ENCODE measurements at regions not wholly inside any gene's neighbourhood (a gene's known extent, or its start where the extent isn't known, plus 50 kb on each side); places are given as distances from the start of the nearest gene placed in this dataset.

- DNase-seq (ENCODE audit: low read depth): no peak
Observed at GRCh38 chr1:163406772-163407171, 85.0 kb downstream of the NUF2 start.

GRCh38 chr1:163408262-163408661 lies 86.5 kb downstream of the NUF2 start:
- no peak for DNase-seq (ENCODE audit: low read depth)

- peak; percentile 21 for DNase-seq (ENCODE audit: low read depth)
Observed at GRCh38 chr1:163410073-163410999, 88.6 kb downstream of the NUF2 start.

- DNase-seq (ENCODE audit: low read depth): no peak
Observed at GRCh38 chr1:163412221-163412620, 90.5 kb downstream of the NUF2 start.

GRCh38 chr1:163414778-163415177 lies 93.0 kb downstream of the NUF2 start:
- DNase-seq (ENCODE audit: low read depth): no peak

GRCh38 chr1:163421701-163422100 lies 99.9 kb downstream of the NUF2 start:
- no peak for DNase-seq (ENCODE audit: low read depth)

GRCh38 chr1:163422738-163423404 lies 101.1 kb downstream of the NUF2 start:
- DNase-seq (ENCODE audit: low read depth): no peak

GRCh38 chr1:163426505-163427251 lies 104.9 kb downstream of the NUF2 start:
- DNase-seq (ENCODE audit: low read depth): no peak

- DNase-seq (ENCODE audit: low read depth): no peak
Observed at GRCh38 chr1:163427279-163427678, 105.5 kb downstream of the NUF2 start.

GRCh38 chr1:163436140-163436812 lies 114.5 kb downstream of the NUF2 start:
- DNase-seq (ENCODE audit: low read depth): no peak

- DNase-seq (ENCODE audit: low read depth): no peak
Observed at GRCh38 chr1:163439471-163439870, 117.7 kb downstream of the NUF2 start.

GRCh38 chr1:163440090-163440489 lies 118.3 kb downstream of the NUF2 start:
- no peak for DNase-seq (ENCODE audit: low read depth)

GRCh38 chr1:163442231-163442879 lies 120.6 kb downstream of the NUF2 start:
- DNase-seq (ENCODE audit: low read depth): no peak

- DNase-seq (ENCODE audit: low read depth): no peak
Observed at GRCh38 chr1:163442895-163443294, 121.1 kb downstream of the NUF2 start.

GRCh38 chr1:163443863-163444262 lies 122.1 kb downstream of the NUF2 start:
- DNase-seq (ENCODE audit: low read depth): no peak

- DNase-seq (ENCODE audit: low read depth): no peak
Observed at GRCh38 chr1:163444665-163445064, 122.9 kb downstream of the NUF2 start.

GRCh38 chr1:163450986-163451385 lies 129.2 kb downstream of the NUF2 start:
- no peak for DNase-seq (ENCODE audit: low read depth)

- DNase-seq (ENCODE audit: low read depth): no peak
Observed at GRCh38 chr1:163459539-163459938, 137.8 kb downstream of the NUF2 start.

GRCh38 chr1:163467289-163467688 lies 145.5 kb downstream of the NUF2 start:
- DNase-seq (ENCODE audit: low read depth): no peak

GRCh38 chr1:163471779-163472650 lies 150.3 kb downstream of the NUF2 start:
- DNase-seq (ENCODE audit: low read depth): no peak
